GM10248 (cell line): ENCODE measurements at regions not wholly inside any gene's neighbourhood (a gene's known extent, or its start where the extent isn't known, plus 50 kb on each side); places are given as distances from the start of the nearest gene placed in this dataset.

Experiments used
- CTCF ChIA-PET: fragments of 300-600 bp; sonication (Branson Sonifier 250); formaldehyde crosslinking; extraction: SDS; loops from one replicate; lab custom pipeline; 2021; ENCODE audit warnings: antibody characterized with exemption; lab: Yijun Ruan, JAX
- POLR2A ChIA-PET: fragments of 350-650 bp; sonication (Branson Sonifier 250); formaldehyde crosslinking; extraction: SDS; loops from one replicate; lab custom pipeline; 2020; ENCODE audit warnings: antibody characterized with exemption; lab: Yijun Ruan, JAX
- DNase-seq: peaks from one replicate; pipeline ENCODE4 v3.0.0; 2012; ENCODE audit errors: extremely low spot score
- TF ChIP-seq, protein P1 (sequence below): IDR thresholded peaks from 2 replicates; pipeline ENCODE4 v1.5.1; 2012; ENCODE audit warnings: mild to moderate bottlenecking, low read depth; ENCODE audit errors: extremely low read depth, missing control alignments, control extremely low read depth

DNA sequence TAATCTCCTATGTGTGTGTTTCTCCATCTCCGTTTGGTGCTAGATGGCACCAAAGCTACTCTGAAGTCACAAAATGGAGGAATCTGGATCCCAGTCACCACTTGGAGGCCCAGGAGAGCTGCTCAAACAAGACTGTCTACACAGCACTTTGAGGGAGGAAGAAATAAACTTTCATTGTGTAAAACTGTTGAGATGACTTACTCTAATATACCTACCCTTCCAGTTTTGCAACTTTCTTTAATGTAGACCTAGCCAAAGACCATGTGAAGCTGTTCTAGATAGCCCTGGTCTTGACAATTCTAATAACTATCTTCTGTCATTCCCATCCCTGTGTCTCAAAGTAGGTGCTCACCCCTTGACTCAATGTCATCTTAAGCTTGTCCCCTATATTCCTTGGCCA is 52.8 kb upstream of the TAB3 start:
- ChIA-PET POLR2A (no interaction called here), CTCF (no interaction called here)
- no peak for DNase-seq
- TF ChIP-seq, protein P1, sequence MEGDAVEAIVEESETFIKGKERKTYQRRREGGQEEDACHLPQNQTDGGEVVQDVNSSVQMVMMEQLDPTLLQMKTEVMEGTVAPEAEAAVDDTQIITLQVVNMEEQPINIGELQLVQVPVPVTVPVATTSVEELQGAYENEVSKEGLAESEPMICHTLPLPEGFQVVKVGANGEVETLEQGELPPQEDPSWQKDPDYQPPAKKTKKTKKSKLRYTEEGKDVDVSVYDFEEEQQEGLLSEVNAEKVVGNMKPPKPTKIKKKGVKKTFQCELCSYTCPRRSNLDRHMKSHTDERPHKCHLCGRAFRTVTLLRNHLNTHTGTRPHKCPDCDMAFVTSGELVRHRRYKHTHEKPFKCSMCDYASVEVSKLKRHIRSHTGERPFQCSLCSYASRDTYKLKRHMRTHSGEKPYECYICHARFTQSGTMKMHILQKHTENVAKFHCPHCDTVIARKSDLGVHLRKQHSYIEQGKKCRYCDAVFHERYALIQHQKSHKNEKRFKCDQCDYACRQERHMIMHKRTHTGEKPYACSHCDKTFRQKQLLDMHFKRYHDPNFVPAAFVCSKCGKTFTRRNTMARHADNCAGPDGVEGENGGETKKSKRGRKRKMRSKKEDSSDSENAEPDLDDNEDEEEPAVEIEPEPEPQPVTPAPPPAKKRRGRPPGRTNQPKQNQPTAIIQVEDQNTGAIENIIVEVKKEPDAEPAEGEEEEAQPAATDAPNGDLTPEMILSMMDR: no peak

- CTCF ChIA-PET: no interaction called here
- DNase-seq: no peak
- POLR2A ChIA-PET: no interaction called here
- TF ChIP-seq, protein P1: no peak
Measured at GRCh38 chrX:30939928-30940327, 50.9 kb upstream of the TAB3 start.
